ENCODE measurements at regions not wholly inside any gene's neighbourhood (a gene's known extent, or its start where the extent isn't known, plus 50 kb on each side); places are given as distances from the start of the nearest gene placed in this dataset.
A peak's percentile ranks its signal among the peaks of the same experiment; 100 is the strongest.

DNA sequence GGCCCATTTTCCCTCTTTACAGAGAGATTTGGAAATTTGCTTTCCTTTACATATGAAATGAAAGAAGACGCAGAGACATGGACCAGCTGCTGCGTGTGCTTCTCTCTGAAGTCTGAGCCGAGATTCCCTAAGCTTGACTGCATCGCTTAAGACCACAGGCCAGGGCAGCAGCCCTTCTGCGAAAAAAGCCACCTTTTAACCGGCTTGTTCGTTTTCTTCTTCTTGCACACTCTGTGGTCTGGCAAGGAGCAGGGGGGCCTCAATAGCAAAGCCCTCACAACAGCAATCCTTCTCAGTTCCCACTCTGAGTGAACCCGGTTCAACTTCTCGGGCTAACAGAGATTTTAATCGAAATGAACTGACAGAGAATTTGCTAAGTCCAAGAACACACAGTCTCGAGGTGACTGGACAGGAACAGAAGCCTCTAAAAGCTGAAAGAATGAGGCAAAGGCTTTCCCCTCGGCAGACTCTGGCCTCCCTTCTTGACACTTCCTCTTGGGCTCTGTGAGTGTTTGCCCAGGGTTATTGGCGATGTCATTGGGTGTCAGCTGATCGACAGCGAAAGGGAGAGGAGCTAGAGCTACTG lies 512.9 kb upstream of the KLF4 start:
- Histone ChIP-seq H3K27ac (peak overlapping the region in 3 of 5 donors; percentile 9 to 57 (median 34)), H3K27me3 (no peaks in the 10 kb centered on the region), H3K4me1 (no peaks in the 10 kb centered on the region), H3K36me3 (no peaks in the 10 kb centered on the region), H3K9me3 (no peaks in the 10 kb centered on the region), H3K4me3 (no peak overlapping the region)
- WGBS, 5 donors: 57 to 83% (median 75%) methylated on average over 15 of the region's 15 CpGs
- no peak for TF ChIP-seq CTCF (IDR thresholded peaks at IDR 0.05)
- TF ChIP-seq POLR2AphosphoS5 (IDR thresholded peaks at IDR 0.05): no peak
- TF ChIP-seq POLR2A (IDR thresholded peaks at IDR 0.05): no peak
- TF ChIP-seq EP300 (IDR thresholded peaks at IDR 0.05): no peak
- intact Hi-C loops (cut with DNase I; ENCODE audit: low total_unique reads): no loop called here
- peak in 1 of 2 donors; percentile 88 for DNase-seq

DNA sequence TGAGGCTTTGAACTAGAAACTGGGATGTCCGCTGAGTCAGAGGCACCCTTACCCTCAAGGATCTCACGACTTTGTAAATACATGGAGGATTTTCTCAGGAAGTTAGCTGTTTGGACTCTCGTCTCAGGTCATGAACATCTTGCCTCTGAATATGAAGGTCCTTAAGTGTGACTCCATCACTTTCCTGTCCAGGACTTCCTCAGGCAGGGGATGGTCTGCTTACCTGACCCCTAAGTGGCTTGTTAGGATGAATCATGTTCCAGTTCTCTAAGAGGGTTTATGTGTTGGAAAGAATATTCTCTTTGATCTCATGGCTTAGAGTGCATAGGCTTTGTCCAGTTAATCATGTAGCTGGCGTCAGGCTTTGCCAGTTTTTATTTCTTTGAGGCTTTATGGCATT lies 511.7 kb upstream of the KLF4 start:
- Histone ChIP-seq H3K9me3 (no peaks in the 10 kb centered on the region), H3K36me3 (no peaks in the 10 kb centered on the region), H3K27ac (no peak overlapping the region), H3K27me3 (no peaks in the 10 kb centered on the region), H3K4me3 (no peak overlapping the region), H3K4me1 (no peaks in the 10 kb centered on the region)
- WGBS, 5 donors: 70 to 91% (median 85%) methylated on average over 4 of the region's 4 CpGs
- intact Hi-C loops (cut with DNase I; ENCODE audit: low total_unique reads): no loop called here
- DNase-seq: no peak
- TF ChIP-seq POLR2AphosphoS5 (IDR thresholded peaks at IDR 0.05) (no peak), CTCF (IDR thresholded peaks at IDR 0.05) (no peak), POLR2A (IDR thresholded peaks at IDR 0.05) (no peak), EP300 (IDR thresholded peaks at IDR 0.05) (no peak)

DNA sequence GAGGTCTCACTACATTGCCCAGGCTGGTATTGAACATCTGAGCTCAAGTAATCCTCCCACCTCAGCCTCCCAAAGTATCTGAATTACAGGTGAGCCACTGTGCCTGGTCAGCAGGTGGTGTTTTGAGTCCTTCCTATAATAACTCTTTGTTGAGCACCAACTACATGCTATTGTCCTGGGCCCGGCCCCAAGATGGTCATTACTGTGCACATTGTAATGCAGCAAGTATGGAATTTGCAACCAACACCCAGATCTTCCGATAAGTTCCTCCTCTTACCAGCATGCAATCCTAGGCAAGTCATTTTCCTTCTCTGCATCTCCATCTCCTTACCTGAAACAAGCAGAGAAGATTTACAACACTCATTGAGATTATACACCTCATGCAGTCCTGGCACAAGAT lies 510.3 kb upstream of the KLF4 start:
- TF ChIP-seq CTCF (IDR thresholded peaks at IDR 0.05) (no peak), EP300 (IDR thresholded peaks at IDR 0.05) (no peak), POLR2A (IDR thresholded peaks at IDR 0.05) (no peak), POLR2AphosphoS5 (IDR thresholded peaks at IDR 0.05) (no peak)
- no peak overlapping the region for H3K27ac ChIP-seq
- no peaks in the 10 kb centered on the region for H3K4me1 ChIP-seq
- intact Hi-C loops (cut with DNase I; ENCODE audit: low total_unique reads): no loop called here
- H3K36me3 ChIP-seq: no peaks in the 10 kb centered on the region
- DNase-seq: no peak
- H3K27me3 ChIP-seq: no peaks in the 10 kb centered on the region
- no peak overlapping the region for H3K4me3 ChIP-seq
- H3K9me3 ChIP-seq: no peaks in the 10 kb centered on the region
- 78 to 95% (median 86%) methylated on average over 2 of the region's 2 CpGs for WGBS, 5 donors

DNA sequence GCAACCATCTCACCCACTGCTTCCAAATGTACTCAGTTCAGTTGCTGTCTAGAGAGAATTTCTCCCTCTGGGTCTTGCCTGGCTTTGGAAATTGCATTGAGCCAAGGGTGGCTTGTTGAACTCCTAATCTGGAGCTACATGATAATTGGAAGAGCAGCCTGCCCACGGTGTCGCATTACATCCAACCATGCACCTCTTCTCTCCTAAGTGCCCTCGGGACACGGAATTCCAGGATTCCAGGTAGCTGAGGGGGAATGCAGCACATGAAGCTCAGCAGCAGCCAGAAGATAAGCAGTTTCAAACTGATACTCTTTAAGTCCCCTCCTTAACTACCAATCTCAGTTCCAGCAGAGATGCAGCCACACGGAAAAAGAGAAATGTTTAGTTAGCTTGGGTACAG lies 509.4 kb upstream of the KLF4 start:
- no peak for DNase-seq
- H3K27ac ChIP-seq: no peak overlapping the region
- no peaks in the 10 kb centered on the region for H3K27me3 ChIP-seq
- no peaks in the 10 kb centered on the region for H3K4me1 ChIP-seq
- H3K9me3 ChIP-seq: no peaks in the 10 kb centered on the region
- intact Hi-C loops (cut with DNase I; ENCODE audit: low total_unique reads): no loop called here
- TF ChIP-seq CTCF (IDR thresholded peaks at IDR 0.05): no peak
- no peak for TF ChIP-seq POLR2A (IDR thresholded peaks at IDR 0.05)
- no peak for TF ChIP-seq POLR2AphosphoS5 (IDR thresholded peaks at IDR 0.05)
- TF ChIP-seq EP300 (IDR thresholded peaks at IDR 0.05): no peak
- WGBS, 5 donors: 45 to 75% (median 49%) methylated on average over 5 of the region's 5 CpGs
- no peaks in the 10 kb centered on the region for H3K36me3 ChIP-seq
- H3K4me3 ChIP-seq: no peak overlapping the region
